Stimulated activated CD4-positive, alpha-beta T cell treated with anti-CD3 and anti-CD28 coated beads, TNF-alpha, amount 100 ng/mL, for 24 hours (primary cell): ENCODE measurements at regions not wholly inside any gene's neighbourhood (a gene's known extent, or its start where the extent isn't known, plus 50 kb on each side); places are given as distances from the start of the nearest gene placed in this dataset.

Experiments
- DNase-seq, 3 experiments: peaks; one replicate each; pipeline ENCODE4 v3.0.0-alpha.2; 2020; ENCODE audit warnings: low read depth in 3 of 3

DNA sequence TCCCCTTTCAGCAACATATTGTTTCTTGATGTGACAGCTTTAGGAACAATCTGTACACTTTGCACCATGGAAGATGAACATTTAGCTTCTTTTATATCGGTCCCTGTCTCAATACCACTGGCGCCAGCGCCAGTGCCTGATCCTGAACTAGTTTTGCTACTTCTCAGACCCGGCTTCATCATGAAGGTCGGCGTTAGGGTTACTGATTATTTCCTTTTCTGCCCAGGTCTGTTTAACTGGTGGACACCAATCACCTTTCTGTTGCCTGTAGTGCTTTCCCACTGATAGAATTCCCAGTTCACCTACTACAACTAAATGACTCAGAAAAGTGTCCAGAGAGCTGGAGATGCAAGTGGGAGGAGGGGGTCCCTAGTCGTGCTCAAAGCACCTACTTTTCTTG, 99.5 kb downstream of the MYCN start:
- DNase-seq: no peak

- no peak for DNase-seq
These were observed 98.7 kb downstream of the MYCN start for GRCh38 chr2:16039055-16039454.

DNA sequence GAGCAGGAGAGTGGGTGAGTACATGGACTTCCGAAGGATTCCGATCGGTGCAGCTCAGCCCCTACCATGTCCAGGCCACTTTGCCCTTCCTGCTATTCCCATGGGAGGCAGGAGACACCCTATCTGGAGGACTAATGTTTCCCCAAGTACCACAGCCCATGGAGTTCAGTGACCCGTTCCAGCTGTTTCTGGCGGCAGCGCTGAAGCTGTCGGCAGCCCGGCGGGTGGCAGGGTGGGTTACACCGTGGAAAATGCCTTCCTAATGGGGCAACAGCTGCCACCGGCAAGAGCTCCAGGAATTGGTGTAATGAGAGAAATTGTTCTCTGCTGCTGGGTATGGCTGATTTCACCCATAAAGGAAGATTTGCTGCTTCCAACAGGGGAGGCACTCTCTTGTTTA, 98.3 kb downstream of the MYCN start:
- no peak for DNase-seq

GRCh38 chr2:16037808-16038457, 97.6 kb downstream of the MYCN start:
- DNase-seq: no peak

GRCh38 chr2:16036951-16037350, 96.6 kb downstream of the MYCN start:
- no peak for DNase-seq

- no peak for DNase-seq
These were observed 95.7 kb downstream of the MYCN start for GRCh38 chr2:16035747-16036745.

- DNase-seq: no peak
These were observed 94.8 kb downstream of the MYCN start for GRCh38 chr2:16034975-16035746.

DNA sequence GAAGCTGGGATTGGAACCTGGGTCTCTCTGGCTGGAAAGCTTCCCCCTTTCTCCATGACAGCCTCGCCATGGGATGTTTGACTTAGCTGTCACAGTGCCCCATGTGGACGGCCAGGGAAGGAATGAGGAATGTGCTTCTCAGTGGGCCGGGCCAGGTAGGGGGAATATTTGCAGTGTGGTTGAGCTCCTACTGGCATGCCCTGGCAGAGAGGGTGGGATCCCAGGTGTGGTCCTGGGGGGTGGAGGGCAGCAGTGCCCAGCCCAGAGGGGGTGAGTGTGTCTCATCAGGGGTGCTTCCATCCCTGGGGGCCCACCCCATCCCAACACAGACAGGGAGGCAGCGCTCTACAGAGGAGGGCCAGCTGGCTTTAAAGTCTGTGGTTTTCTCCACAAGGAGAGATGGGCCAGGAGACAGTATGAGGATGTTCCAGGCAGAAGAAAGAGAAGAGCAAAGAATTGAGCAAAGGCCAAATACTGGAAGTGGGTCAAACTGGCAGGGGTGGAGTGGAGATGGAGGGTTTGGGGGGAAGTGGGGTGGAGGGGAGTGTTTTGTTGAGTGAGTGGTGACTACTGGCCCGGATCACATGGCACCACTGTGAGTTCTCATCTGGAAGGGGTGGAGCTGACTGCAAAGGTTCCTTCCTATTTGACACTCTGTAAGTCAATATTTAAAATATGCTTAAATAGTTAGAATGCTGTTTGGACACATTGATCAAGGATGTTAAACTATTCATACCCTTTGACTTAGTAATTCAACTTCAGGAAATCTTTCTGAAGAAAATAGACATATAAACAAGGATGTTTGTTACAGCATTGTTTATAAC, 94.0 kb downstream of the MYCN start:
- no peak for DNase-seq

DNA sequence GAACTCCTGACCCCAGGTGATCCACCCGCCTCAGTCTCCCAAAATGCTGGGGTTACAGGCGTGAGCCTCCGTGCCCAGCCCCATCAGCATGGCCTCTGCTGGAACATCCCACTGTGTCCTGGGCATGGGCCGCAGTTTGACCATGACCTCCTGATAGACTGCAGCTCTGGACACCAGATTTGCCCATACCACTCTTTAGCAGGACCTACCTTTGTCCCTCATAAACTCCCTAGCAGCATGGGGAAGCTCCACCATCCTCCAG, 92.6 kb downstream of the MYCN start:
- no peak for DNase-seq

- no peak for DNase-seq
These were observed 92.1 kb downstream of the MYCN start for GRCh38 chr2:16032282-16033031.

DNA sequence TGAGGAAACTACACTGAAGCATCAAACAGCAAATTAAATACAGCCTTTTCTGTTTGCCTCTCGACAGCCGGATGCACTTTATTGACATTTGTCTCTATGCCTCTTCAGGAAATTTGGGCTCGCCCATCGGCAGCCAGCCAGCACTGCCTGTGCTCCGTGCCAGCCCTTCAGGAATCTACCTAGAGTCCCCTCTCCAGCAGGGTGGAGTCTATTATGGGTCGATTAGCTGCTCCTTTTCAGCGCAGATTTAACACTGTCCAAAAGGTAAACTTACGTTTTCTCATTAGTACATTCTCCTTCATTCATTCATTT, 91.5 kb downstream of the MYCN start:
- no peak for DNase-seq

DNA sequence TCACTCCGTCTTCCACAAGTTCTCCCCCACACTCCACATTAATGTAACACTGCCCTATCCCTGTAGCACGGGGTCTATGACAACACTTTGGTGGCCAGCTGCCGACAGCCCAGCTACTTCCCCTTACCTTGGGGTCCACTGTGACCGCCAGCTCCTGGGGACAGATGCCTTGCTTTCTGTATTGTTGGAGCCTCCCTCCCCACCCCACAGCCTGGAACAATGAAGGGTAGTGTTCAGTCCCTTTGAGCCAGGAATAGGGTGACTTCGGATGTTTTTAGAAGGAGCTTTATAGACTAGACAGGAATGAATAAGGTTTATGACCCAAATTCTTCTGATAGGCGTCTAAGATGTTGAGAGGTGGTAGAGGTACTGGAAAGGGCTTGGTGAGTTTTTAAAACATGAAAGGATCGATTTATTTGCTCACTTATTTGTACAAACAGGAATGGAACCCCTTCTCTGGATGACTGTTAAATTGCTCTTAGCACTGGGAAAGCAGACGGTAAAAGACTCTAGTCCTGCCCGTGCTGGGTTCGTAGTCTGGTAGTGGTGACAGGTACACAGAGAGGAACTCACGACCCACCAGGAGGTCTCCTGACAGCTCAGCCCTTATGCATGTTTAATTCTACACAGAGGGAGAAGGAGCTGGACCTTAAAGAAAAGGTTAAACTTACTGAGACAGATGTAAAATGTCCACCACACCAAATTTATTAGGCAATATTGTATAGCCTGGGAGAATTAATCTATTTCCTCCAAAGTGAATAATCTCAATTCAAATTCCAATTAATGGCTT, 90.9 kb downstream of the MYCN start:
- no peak for DNase-seq

DNA sequence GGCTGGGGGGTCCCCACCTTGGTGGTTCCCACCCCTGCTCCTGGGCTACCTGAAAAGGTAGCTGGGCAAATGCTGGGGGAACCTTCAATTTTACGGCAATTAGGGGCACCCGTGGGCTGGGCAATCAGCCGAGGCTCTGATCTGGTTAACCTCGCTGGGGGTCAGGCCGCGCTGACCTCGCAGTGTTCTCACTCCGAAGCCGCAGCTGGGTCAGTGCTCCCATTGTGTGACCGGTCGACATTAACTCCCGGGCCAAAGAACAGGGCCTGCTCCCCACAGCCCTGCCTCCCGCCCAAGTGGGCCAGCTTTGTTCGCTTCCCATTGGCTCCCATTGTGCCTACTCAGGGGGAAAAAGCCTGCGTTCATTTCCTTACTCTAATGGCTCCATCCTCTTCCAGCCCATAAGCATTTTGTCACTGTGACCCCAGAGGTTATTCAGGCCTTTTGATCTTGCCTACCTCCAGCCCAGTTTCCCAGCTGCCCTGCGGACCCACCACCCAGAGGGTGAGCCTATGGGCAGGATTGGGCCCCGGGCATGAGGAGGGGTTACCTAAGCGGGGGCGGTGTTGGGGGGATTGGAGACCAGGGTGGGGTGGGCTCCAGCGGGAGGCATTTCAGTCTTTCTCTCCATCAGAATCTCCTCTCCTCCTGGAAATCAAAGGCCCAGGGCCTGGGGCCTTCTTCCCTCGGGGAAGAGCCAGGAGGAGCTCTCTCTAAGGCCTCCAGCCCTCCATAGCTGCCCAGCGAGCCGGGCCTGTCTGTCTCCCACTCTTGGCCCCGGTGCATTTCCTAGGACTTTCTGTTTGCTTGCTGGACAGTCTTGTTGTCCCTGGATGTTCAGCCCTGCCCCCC, 90.1 kb downstream of the MYCN start:
- no peak for DNase-seq

DNA sequence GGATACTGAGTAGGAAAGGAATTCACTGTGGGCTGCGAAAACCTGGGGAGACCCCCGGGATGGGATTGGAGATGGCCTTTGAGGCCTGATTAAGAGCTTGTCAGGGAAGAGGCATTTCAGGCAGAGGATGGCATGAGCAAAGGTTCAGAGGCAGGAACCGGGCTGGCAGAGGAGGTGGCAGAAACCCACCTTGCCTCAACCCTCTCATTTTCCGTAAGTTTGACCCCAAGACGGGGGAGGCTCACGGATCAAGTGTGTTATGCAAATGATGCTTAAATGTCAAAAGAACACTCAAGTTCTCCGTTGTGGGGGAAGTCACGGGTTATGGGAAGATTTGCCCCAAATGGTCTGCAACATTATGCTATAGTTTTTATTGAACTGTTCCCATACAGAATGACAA, 88.3 kb downstream of the MYCN start:
- DNase-seq: no peak

GRCh38 chr2:16026816-16027501, 86.6 kb downstream of the MYCN start:
- no peak for DNase-seq

GRCh38 chr2:16025876-16026640, 85.7 kb downstream of the MYCN start:
- no peak for DNase-seq

GRCh38 chr2:16025211-16025875, 85.0 kb downstream of the MYCN start:
- DNase-seq: no peak
